OCI-LY3 (cell line): ENCODE measurements at regions not wholly inside any gene's neighbourhood (a gene's known extent, or its start where the extent isn't known, plus 50 kb on each side); places are given as distances from the start of the nearest gene placed in this dataset.

Experiments
- H2AFZ ChIP-seq: fragments of 200-600, 300-600 bp; shearing (Covaris generic); 2 replicates; pipeline ENCODE4 v1.6.0; 2014; ENCODE audit warnings: antibody characterized with exemption, low read depth, low read length
- H3K27ac ChIP-seq: fragments of 200-600, 300-600 bp; sonication (generic); 2 replicates; pipeline ENCODE4 v1.5.1; 2014; ENCODE audit warnings: mild to moderate bottlenecking, low read length, moderate library complexity, mixed read lengths
- H3K27me3 ChIP-seq: fragments of 200-600, 300-600 bp; sonication (generic); 2 replicates; pipeline ENCODE4 v1.6.1; 2014; ENCODE audit warnings: low read depth, low read length, mixed read lengths
- H3K36me3 ChIP-seq: fragments of 200-600, 300-600 bp; sonication (generic); replicated peaks from 2 replicates; pipeline ENCODE3; 2014; ENCODE audit warnings: low read depth, low read length, mixed read lengths
- H3K4me1 ChIP-seq: fragments of 300-600, 200-600 bp; sonication (generic); 2 replicates; pipeline ENCODE4 v1.6.1; 2014; ENCODE audit warnings: low read length, mixed read lengths
- H3K4me2 ChIP-seq: fragments of 200-600, 300-600 bp; sonication (generic); 2 replicates; pipeline ENCODE4 v1.6.1; 2014; ENCODE audit warnings: low read length, mixed read lengths
- H3K4me3 ChIP-seq: fragments of 300-600, 200-600 bp; sonication (generic); 2 replicates; pipeline ENCODE4 v1.5.1; 2014; ENCODE audit warnings: antibody characterized with exemption, mild to moderate bottlenecking, low read length, moderate library complexity
- H3K79me2 ChIP-seq: fragments of 300-600, 200-600 bp; shearing (Covaris generic); 2 replicates; pipeline ENCODE4 v1.6.1; 2014; ENCODE audit warnings: mild to moderate bottlenecking, low read length, mixed read lengths
- H3K9ac ChIP-seq: fragments of 300-600, 200-600 bp; shearing (Covaris generic); 2 replicates; pipeline ENCODE4 v1.6.0; 2014; ENCODE audit warnings: mild to moderate bottlenecking, low read length, moderate library complexity
- H3K9me3 ChIP-seq: fragments of 200-600, 300-600 bp; shearing (Covaris generic); 2 replicates; pipeline ENCODE4 v1.6.1; 2014; ENCODE audit warnings: low read length, mixed read lengths; ENCODE audit not compliant: insufficient read depth
- H4K20me1 ChIP-seq: fragments of 200-600, 300-600 bp; sonication (generic); 2 replicates; pipeline ENCODE4 v1.6.1; 2016; ENCODE audit warnings: low read length, mixed read lengths; ENCODE audit not compliant: insufficient read depth
- EZH2phosphoT487 ChIP-seq: fragments of 200-600 bp; shearing (Covaris generic); IDR thresholded peaks from 2 replicates; pipeline ENCODE4 v1.6.1; 2018; ENCODE audit warnings: antibody characterized with exemption, mixed run types, low read depth
- TF ChIP-seq, protein P1 (sequence below): fragments of 200-600, 300-600 bp; sonication (generic); IDR thresholded peaks from 2 replicates; pipeline ENCODE4 v1.5.1; 2014; ENCODE audit warnings: antibody characterized with exemption, low read length, low read depth

GRCh38 chr20:7359739-7360138 is 580.5 kb downstream of the HAO1 start:
- no peak overlapping the region for H3K4me3 ChIP-seq
- H3K9ac ChIP-seq: no peak overlapping the region
- no peak overlapping the region for H3K4me2 ChIP-seq
- no peak overlapping the region for H2AFZ ChIP-seq
- H3K27ac ChIP-seq: no peak overlapping the region
- no peaks in the 10 kb centered on the region for H3K36me3 ChIP-seq
- no peaks in the 10 kb centered on the region for H3K9me3 ChIP-seq
- no peaks in the 10 kb centered on the region for H4K20me1 ChIP-seq
- H3K4me1 ChIP-seq: no peaks in the 10 kb centered on the region
- no peaks in the 10 kb centered on the region for H3K27me3 ChIP-seq
- TF ChIP-seq EZH2phosphoT487: no peak
- TF ChIP-seq, protein P1, sequence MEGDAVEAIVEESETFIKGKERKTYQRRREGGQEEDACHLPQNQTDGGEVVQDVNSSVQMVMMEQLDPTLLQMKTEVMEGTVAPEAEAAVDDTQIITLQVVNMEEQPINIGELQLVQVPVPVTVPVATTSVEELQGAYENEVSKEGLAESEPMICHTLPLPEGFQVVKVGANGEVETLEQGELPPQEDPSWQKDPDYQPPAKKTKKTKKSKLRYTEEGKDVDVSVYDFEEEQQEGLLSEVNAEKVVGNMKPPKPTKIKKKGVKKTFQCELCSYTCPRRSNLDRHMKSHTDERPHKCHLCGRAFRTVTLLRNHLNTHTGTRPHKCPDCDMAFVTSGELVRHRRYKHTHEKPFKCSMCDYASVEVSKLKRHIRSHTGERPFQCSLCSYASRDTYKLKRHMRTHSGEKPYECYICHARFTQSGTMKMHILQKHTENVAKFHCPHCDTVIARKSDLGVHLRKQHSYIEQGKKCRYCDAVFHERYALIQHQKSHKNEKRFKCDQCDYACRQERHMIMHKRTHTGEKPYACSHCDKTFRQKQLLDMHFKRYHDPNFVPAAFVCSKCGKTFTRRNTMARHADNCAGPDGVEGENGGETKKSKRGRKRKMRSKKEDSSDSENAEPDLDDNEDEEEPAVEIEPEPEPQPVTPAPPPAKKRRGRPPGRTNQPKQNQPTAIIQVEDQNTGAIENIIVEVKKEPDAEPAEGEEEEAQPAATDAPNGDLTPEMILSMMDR: no peak
- H3K79me2 ChIP-seq: no peaks in the 10 kb centered on the region

DNA sequence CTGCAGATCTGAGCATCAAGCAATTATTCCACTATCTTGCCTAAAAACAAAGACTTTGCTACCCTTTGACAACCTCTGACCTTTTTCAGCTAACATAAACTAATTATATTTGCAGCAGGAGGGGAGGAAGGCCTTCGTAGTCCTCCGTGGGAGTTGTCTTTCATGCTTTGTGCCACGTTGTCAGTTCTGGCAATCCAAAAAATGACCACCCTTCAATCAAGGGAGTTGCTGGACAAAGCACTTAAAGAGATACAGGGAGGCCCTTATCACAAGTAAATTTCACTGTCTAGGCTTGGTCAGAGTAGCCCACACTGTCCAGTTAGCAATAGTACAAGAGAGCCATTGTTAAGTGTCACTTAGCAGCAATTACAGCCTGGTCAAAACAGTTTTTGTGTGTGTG is 578.9 kb downstream of the HAO1 start:
- H3K4me2 ChIP-seq: no peak overlapping the region
- H3K9me3 ChIP-seq: no peaks in the 10 kb centered on the region
- no peaks in the 10 kb centered on the region for H3K27me3 ChIP-seq
- H3K79me2 ChIP-seq: no peaks in the 10 kb centered on the region
- no peak overlapping the region for H3K27ac ChIP-seq
- H3K9ac ChIP-seq: no peak overlapping the region
- H3K4me1 ChIP-seq: no peaks in the 10 kb centered on the region
- no peak overlapping the region for H2AFZ ChIP-seq
- no peak overlapping the region for H3K4me3 ChIP-seq
- no peak for TF ChIP-seq EZH2phosphoT487
- TF ChIP-seq, protein P1: no peak
- no peaks in the 10 kb centered on the region for H3K36me3 ChIP-seq
- H4K20me1 ChIP-seq: no peaks in the 10 kb centered on the region

GRCh38 chr20:7361931-7362330 is 578.3 kb downstream of the HAO1 start:
- H4K20me1 ChIP-seq: no peaks in the 10 kb centered on the region
- H3K4me2 ChIP-seq: no peak overlapping the region
- TF ChIP-seq EZH2phosphoT487: no peak
- TF ChIP-seq, protein P1: no peak

DNA sequence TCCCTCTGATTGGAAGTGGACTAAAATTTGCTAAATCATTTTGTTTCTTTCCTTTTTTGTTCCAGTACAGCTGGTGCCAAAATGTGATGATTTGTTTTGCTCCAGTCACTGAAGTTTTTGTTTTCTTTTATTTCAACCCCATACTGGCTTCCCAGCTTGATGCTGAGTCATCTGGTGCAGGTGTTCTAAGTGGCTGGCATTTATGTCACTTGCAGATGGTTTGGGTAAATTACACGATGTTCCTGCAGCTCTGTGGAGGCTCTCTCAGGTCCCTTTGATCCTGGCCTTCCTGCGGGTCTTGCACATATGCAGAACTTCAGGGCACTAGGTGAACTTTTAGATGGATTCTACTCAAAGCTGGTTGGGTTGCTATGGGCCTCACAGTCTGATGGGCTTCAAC is 577.7 kb downstream of the HAO1 start:
- H3K27me3 ChIP-seq: no peaks in the 10 kb centered on the region

More at GRCh38 chr20:7361931-7362330, 578.3 kb downstream of the HAO1 start:
- Histone ChIP-seq H3K27ac (no peak overlapping the region), H2AFZ (no peak overlapping the region), H3K9me3 (no peaks in the 10 kb centered on the region), H3K4me3 (no peak overlapping the region), H3K4me1 (no peaks in the 10 kb centered on the region), H3K36me3 (no peaks in the 10 kb centered on the region), H3K9ac (no peak overlapping the region), H3K27me3 (no peaks in the 10 kb centered on the region), H3K79me2 (no peaks in the 10 kb centered on the region)

More for the DNA sequence above, 577.7 kb downstream of the HAO1 start:
- Histone ChIP-seq H3K79me2 (no peaks in the 10 kb centered on the region), H3K4me1 (no peaks in the 10 kb centered on the region), H3K9ac (no peak overlapping the region), H3K4me3 (no peak overlapping the region), H3K4me2 (no peak overlapping the region), H3K36me3 (no peaks in the 10 kb centered on the region), H3K27ac (no peak overlapping the region), H4K20me1 (no peaks in the 10 kb centered on the region), H3K9me3 (no peaks in the 10 kb centered on the region), H2AFZ (no peak overlapping the region)
- TF ChIP-seq, protein P1: no peak
- no peak for TF ChIP-seq EZH2phosphoT487
